Tibial artery (tissue), 4 donors: ENCODE measurements at regions not wholly inside any gene's neighbourhood (a gene's known extent, or its start where the extent isn't known, plus 50 kb on each side); places are given as distances from the start of the nearest gene placed in this dataset.

Source experiments
- DNase-seq, 2 donors: peaks; one replicate each; pipeline ENCODE4 v3.0.0-alpha.2; 2019
- H3K27ac ChIP-seq, 2 donors: fragments of 200-600 bp; sonication (generic) in 1 of 2; 1 replicate in 1 of 2; 2 replicates in 1 of 2; pipeline ENCODE4 v1.5.1; 2018 to 2019; ENCODE audit warnings: mild to moderate bottlenecking in 1 of 2
- H3K27me3 ChIP-seq, 2 donors: fragments of 200-600 bp; sonication (generic) in 1 of 2; one replicate each; pipeline versions ENCODE4 v1.5.1 to v1.6.0; 2016 to 2019
- H3K36me3 ChIP-seq, 3 donors: fragments of 200-600 bp; sonication (generic) in 2 of 3; one replicate each; pipeline ENCODE4 v1.5.1; 2016 to 2019; ENCODE audit warnings: mild to moderate bottlenecking in 2 of 3
- H3K4me1 ChIP-seq, 4 donors: fragments of 200-600 bp; sonication (generic) in 2 of 4; 1 replicate in 3 of 4; 2 replicates in 1 of 4; pipeline ENCODE4 v1.5.1; 2016 to 2019
- H3K4me3 ChIP-seq, 2 donors: fragments of 200-600 bp; sonication (generic) in 1 of 2; 1 replicate in 1 of 2; 2 replicates in 1 of 2; pipeline ENCODE4 v1.5.1; 2018 to 2019; ENCODE audit warnings: mild to moderate bottlenecking in 2 of 2
- H3K9me3 ChIP-seq, 3 donors: fragments of 200-600 bp; sonication (generic) in 1 of 3; one replicate each; pipeline ENCODE4 v1.5.1; 2016 to 2019
- intact Hi-C: fragments of 100-400 bp; cut with DNase I; formaldehyde crosslinking; loops from one replicate; pipeline ENCODE4 v1.15.0; 2023; ENCODE audit warnings: low total_unique reads
- TF ChIP-seq, protein P1 (sequence below), 2 experiments: fragments of 200-600 bp in 1 of 2; fragments of 450-650 bp in 1 of 2; IDR thresholded peaks; one replicate each; pipeline ENCODE4 v1.5.1; 2017 to 2019; ENCODE audit warnings: antibody characterized with exemption in 2 of 2, mild to moderate bottlenecking in 1 of 2, moderate library complexity in 1 of 2

GRCh38 chr10:88181902-88182600 is 318.6 kb downstream of the PTEN start:
- Histone ChIP-seq H3K4me3 (no peak overlapping the region), H3K9me3 (no peaks in the 10 kb centered on the region), H3K27me3 (no peaks in the 10 kb centered on the region), H3K27ac (no peak overlapping the region), H3K4me1 (no peaks in the 10 kb centered on the region), H3K36me3 (no peaks in the 10 kb centered on the region)
- no peak for DNase-seq
- TF ChIP-seq, protein P1, sequence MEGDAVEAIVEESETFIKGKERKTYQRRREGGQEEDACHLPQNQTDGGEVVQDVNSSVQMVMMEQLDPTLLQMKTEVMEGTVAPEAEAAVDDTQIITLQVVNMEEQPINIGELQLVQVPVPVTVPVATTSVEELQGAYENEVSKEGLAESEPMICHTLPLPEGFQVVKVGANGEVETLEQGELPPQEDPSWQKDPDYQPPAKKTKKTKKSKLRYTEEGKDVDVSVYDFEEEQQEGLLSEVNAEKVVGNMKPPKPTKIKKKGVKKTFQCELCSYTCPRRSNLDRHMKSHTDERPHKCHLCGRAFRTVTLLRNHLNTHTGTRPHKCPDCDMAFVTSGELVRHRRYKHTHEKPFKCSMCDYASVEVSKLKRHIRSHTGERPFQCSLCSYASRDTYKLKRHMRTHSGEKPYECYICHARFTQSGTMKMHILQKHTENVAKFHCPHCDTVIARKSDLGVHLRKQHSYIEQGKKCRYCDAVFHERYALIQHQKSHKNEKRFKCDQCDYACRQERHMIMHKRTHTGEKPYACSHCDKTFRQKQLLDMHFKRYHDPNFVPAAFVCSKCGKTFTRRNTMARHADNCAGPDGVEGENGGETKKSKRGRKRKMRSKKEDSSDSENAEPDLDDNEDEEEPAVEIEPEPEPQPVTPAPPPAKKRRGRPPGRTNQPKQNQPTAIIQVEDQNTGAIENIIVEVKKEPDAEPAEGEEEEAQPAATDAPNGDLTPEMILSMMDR (IDR thresholded peaks at IDR 0.05) = no peak
- intact Hi-C loops = no loop called here

- Histone ChIP-seq H3K27me3 (no peaks in the 10 kb centered on the region), H3K4me3 (no peak overlapping the region), H3K36me3 (no peaks in the 10 kb centered on the region), H3K9me3 (no peaks in the 10 kb centered on the region), H3K27ac (no peak overlapping the region), H3K4me1 (no peaks in the 10 kb centered on the region)
- intact Hi-C loops = no loop called here
- TF ChIP-seq, protein P1 (IDR thresholded peaks at IDR 0.05) = no peak
- DNase-seq = no peak
These were observed 319.1 kb downstream of the PTEN start for GRCh38 chr10:88182601-88182930.

- no peaks in the 10 kb centered on the region for H3K4me1 ChIP-seq
- H3K9me3 ChIP-seq = no peaks in the 10 kb centered on the region
- intact Hi-C loops = no loop called here
- no peak overlapping the region for H3K27ac ChIP-seq
- TF ChIP-seq, protein P1 (IDR thresholded peaks at IDR 0.05) = no peak
- no peak overlapping the region for H3K4me3 ChIP-seq
- no peak for DNase-seq
- no peaks in the 10 kb centered on the region for H3K36me3 ChIP-seq
- H3K27me3 ChIP-seq = no peaks in the 10 kb centered on the region
These were observed 321.3 kb downstream of the PTEN start for GRCh38 chr10:88184543-88185297.

- no peak overlapping the region for H3K27ac ChIP-seq
- intact Hi-C loops = no loop called here
- DNase-seq = no peak
- H3K4me1 ChIP-seq = no peaks in the 10 kb centered on the region
- TF ChIP-seq, protein P1 (IDR thresholded peaks at IDR 0.05) = no peak
- no peaks in the 10 kb centered on the region for H3K36me3 ChIP-seq
- H3K27me3 ChIP-seq = no peaks in the 10 kb centered on the region
- no peak overlapping the region for H3K4me3 ChIP-seq
- H3K9me3 ChIP-seq = no peaks in the 10 kb centered on the region
These were observed 322.4 kb downstream of the PTEN start for GRCh38 chr10:88185830-88186229.

DNA sequence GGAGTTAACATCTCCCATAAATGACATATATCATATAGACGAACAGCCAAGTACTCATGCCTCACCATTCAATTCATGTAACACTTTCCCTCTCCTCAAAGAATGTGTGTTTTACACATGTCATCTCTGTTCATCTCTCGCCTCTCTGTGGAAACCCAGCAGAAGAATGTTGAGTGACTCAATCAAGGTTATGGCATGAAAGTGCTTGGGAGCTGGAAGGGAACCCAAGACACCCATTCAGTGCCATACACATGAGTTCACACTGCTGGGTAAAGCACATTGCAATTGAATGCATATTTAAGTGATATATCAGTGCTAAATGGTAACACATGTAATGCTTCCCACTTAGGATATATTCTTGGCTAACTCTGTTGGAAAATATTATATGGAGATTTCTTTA is 322.9 kb downstream of the PTEN start:
- TF ChIP-seq, protein P1 (IDR thresholded peaks at IDR 0.05) = no peak
- intact Hi-C loops = no loop called here
- Histone ChIP-seq H3K36me3 (no peaks in the 10 kb centered on the region), H3K9me3 (no peaks in the 10 kb centered on the region), H3K27me3 (no peaks in the 10 kb centered on the region), H3K4me3 (no peak overlapping the region), H3K27ac (no peak overlapping the region), H3K4me1 (no peaks in the 10 kb centered on the region)
- DNase-seq = no peak
